SJCRH30 (cell line): ENCODE measurements at regions not wholly inside any gene's neighbourhood (a gene's known extent, or its start where the extent isn't known, plus 50 kb on each side); places are given as distances from the start of the nearest gene placed in this dataset.

Experiments used
- DNase-seq, 2 experiments: peaks; one replicate each; pipeline ENCODE4 v3.0.0-alpha.2; 2015 to 2020
- H3K27ac ChIP-seq: fragments of 250-450 bp; sonication (Bioruptor Pico); 2 replicates; pipeline ENCODE4 v1.5.1; 2020; ENCODE audit warnings: mild to moderate bottlenecking, moderate library complexity
- H3K27me3 ChIP-seq: fragments of 250-450 bp; sonication (Bioruptor Pico); 2 replicates; pipeline ENCODE4 v1.5.1; 2020; ENCODE audit warnings: mild to moderate bottlenecking, moderate library complexity
- H3K36me3 ChIP-seq: fragments of 250-450 bp; sonication (Bioruptor Pico); 2 replicates; pipeline ENCODE4 v1.5.1; 2020; ENCODE audit warnings: mild to moderate bottlenecking, moderate library complexity
- H3K4me1 ChIP-seq: fragments of 250-450 bp; sonication (Bioruptor Pico); 2 replicates; pipeline ENCODE4 v1.5.1; 2020; ENCODE audit warnings: mild to moderate bottlenecking, moderate library complexity
- H3K4me3 ChIP-seq: fragments of 250-450 bp; sonication (Bioruptor Pico); 2 replicates; pipeline ENCODE4 v1.5.1; 2020; ENCODE audit warnings: mild to moderate bottlenecking, moderate library complexity
- H3K9me3 ChIP-seq: fragments of 250-450 bp; sonication (Bioruptor Pico); replicated peaks from 2 replicates; pipeline ENCODE4 v1.5.1; 2020; ENCODE audit warnings: mild to moderate bottlenecking, moderate library complexity

DNA sequence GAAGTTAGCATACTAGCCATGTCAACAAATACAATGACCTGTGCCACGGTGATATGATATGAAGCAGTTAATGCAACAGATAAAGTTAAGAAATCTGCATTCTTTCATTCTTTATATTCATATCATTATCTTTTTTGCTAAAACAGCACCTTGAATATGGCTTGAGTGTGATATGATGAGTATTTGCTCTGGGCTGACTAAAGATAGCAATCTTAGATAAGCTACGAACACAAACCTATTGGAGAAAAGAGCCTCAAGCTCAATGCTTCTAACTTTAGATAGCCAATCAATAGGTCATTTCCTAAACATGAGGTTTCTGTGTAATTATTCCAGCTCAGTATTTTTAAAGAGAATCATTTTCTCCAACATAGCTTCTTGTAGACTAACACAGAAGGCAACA is 61.7 kb downstream of the NR2F1 start:
- Histone ChIP-seq H3K9me3 (no peaks in the 10 kb centered on the region), H3K27me3 (no peaks in the 10 kb centered on the region), H3K27ac (no peak overlapping the region), H3K4me3 (no peak overlapping the region), H3K36me3 (no peaks in the 10 kb centered on the region), H3K4me1 (no peaks in the 10 kb centered on the region)
- DNase-seq, result no peak
